Gastrocnemius medialis (tissue), 4 donors: ENCODE measurements at regions not wholly inside any gene's neighbourhood (a gene's known extent, or its start where the extent isn't known, plus 50 kb on each side); places are given as distances from the start of the nearest gene placed in this dataset.

Source experiments
- ATAC-seq, 2 donors: fragments of 150-250 bp; one replicate each; pipeline ENCODE4 v1.9.1; 2016
- DNase-seq, 2 donors: peaks; one replicate each; pipeline ENCODE4 v3.0.0-alpha.2; 2019
- H3K27ac ChIP-seq, 4 donors: fragments of 200-600 bp; sonication (generic); 1 replicate in 1 of 4; 2 replicates in 3 of 4; pipeline ENCODE4 v1.5.1; 2016 to 2018; ENCODE audit warnings: mild to moderate bottlenecking in 2 of 4, moderate library complexity in 1 of 4
- H3K27me3 ChIP-seq, 3 donors: fragments of 200-600 bp; sonication (generic) in 2 of 3; 1 replicate in 1 of 3; 2 replicates in 2 of 3; pipeline versions ENCODE4 v1.5.1 to v1.6.0; 2016 to 2019; ENCODE audit warnings: mild to moderate bottlenecking in 1 of 3, moderate library complexity in 1 of 3
- H3K36me3 ChIP-seq, 2 donors: fragments of 200-600 bp; sonication (generic) in 1 of 2; one replicate each; pipeline ENCODE4 v1.5.1; 2017 to 2018
- H3K4me1 ChIP-seq, 2 donors: fragments of 200-600 bp; sonication (generic) in 1 of 2; one replicate each; pipeline ENCODE4 v1.5.1; 2016 to 2017; ENCODE audit warnings: mild to moderate bottlenecking in 2 of 2
- H3K4me3 ChIP-seq, 4 donors: fragments of 200-600 bp; sonication (generic) in 3 of 4; 1 replicate in 1 of 4; 2 replicates in 3 of 4; pipeline ENCODE4 v1.5.1; 2016 to 2019; ENCODE audit warnings: mild to moderate bottlenecking in 2 of 4
- H3K9me3 ChIP-seq, 3 donors: fragments of 200-600 bp; sonication (generic) in 2 of 3; 1 replicate in 1 of 3; 2 replicates in 2 of 3; pipeline ENCODE4 v1.5.1; 2016 to 2019
- POLR2A ChIP-seq, 2 donors: fragments of 450-650 bp; IDR thresholded peaks; one replicate each; pipeline ENCODE4 v1.6.1; 2017; ENCODE audit warnings: antibody characterized with exemption in 2 of 2, mild to moderate bottlenecking in 2 of 2, moderate library complexity in 2 of 2
- in situ Hi-C, 4 donors: fragments of 200-750 bp; cut with MboI; loops; one replicate each; pipeline versions ENCODE4 v1.15.0 to v1.8.0; 2017; ENCODE audit warnings: low sequenced_read_pairs in 4 of 4
- intact Hi-C: fragments of 100-400 bp; cut with DNase I; formaldehyde crosslinking; loops from one replicate; pipeline ENCODE4 v1.15.1; 2023; ENCODE audit warnings: low total_unique reads
- TF ChIP-seq, protein P1 (sequence below), 5 experiments: fragments of 450-650 bp in 3 of 5; fragments of 200-600 bp in 2 of 5; sonication (generic) in 2 of 5; IDR thresholded peaks in 4 of 5; conservative IDR thresholded peaks in 1 of 5; 1 replicate in 4 of 5; 2 replicates in 1 of 5; pipeline ENCODE4 v1.5.1; 2016 to 2019; ENCODE audit warnings: antibody characterized with exemption in 5 of 5, mild to moderate bottlenecking in 3 of 5, moderate library complexity in 3 of 5

DNA sequence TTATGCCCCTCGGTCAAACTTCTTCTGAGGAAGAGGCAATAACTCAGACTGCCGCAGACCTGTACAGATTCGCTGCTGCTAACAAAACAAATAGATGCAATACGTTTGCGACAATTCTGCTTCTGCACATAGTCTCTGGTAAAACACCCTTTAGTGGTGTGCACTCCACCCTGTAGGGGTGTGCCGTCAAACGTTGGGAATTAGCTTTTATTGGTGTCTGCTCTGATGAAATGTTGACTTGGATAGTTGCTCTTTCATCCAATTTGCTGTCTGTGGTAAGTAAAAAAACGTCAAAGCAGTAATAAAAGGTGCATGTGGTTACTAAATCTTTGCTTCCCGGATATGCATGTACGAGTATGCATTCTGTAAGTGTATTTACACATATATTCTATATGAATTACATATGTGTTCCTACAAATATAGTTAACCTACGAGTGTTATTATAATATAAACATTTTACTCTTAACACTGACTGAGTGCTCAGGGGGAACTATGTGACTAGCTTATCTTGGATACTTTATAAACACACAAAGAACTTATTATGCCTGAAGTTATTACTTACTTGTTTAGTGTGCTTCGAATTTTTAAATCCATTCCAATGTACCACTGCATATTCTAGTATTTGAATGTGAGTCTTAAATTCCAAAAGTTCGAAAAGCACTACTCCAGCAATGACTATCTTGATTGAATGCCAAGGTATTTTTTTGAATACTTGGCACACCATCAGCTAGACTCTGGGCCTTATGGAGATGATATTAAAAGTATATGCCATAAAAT is 610.2 kb downstream of the ZEB2 start:
- no peak for ATAC-seq

DNA sequence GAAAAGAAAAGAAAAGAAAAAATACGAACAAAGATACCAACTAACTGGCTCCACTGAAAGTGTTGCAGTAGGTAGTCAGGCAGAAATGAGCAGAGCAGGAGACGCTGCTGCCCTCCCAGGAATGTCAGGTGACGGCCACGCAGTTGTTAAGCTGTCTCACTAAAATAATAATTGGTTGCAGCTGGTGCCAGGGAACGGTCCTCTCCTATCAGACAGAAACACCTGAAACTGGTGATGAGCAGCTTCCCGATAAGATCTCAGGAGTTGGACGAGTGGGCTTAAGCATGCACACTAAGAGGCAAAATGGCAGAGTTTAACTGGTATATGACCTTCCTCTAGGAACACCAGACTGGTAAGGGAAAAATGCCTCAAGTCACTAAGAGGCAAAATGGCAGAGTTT is 611.1 kb downstream of the ZEB2 start:
- H3K9me3 ChIP-seq: no peaks in the 10 kb centered on the region
- no peaks in the 10 kb centered on the region for H3K4me1 ChIP-seq
- DNase-seq (no peak), ATAC-seq (no peak)
- H3K4me3 ChIP-seq: no peak overlapping the region
- TF ChIP-seq, protein P1, sequence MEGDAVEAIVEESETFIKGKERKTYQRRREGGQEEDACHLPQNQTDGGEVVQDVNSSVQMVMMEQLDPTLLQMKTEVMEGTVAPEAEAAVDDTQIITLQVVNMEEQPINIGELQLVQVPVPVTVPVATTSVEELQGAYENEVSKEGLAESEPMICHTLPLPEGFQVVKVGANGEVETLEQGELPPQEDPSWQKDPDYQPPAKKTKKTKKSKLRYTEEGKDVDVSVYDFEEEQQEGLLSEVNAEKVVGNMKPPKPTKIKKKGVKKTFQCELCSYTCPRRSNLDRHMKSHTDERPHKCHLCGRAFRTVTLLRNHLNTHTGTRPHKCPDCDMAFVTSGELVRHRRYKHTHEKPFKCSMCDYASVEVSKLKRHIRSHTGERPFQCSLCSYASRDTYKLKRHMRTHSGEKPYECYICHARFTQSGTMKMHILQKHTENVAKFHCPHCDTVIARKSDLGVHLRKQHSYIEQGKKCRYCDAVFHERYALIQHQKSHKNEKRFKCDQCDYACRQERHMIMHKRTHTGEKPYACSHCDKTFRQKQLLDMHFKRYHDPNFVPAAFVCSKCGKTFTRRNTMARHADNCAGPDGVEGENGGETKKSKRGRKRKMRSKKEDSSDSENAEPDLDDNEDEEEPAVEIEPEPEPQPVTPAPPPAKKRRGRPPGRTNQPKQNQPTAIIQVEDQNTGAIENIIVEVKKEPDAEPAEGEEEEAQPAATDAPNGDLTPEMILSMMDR (IDR thresholded peaks at IDR 0.05 in 4 of 5, conservative IDR thresholded peaks at IDR 0.05 in 1 of 5): no peak
- TF ChIP-seq POLR2A (IDR thresholded peaks at IDR 0.05): no peak
- in situ Hi-C loops: no loop called here
- H3K27ac ChIP-seq: no peak overlapping the region
- no peaks in the 10 kb centered on the region for H3K36me3 ChIP-seq
- H3K27me3 ChIP-seq: no peaks in the 10 kb centered on the region
- intact Hi-C loops: no loop called here

More for the DNA sequence above, 610.2 kb downstream of the ZEB2 start:
- Histone ChIP-seq H3K9me3 (no peaks in the 10 kb centered on the region), H3K27ac (no peak overlapping the region), H3K4me1 (no peaks in the 10 kb centered on the region), H3K27me3 (no peaks in the 10 kb centered on the region), H3K4me3 (no peak overlapping the region), H3K36me3 (no peaks in the 10 kb centered on the region)
- in situ Hi-C loops (no loop called here), intact Hi-C loops (no loop called here)
- no peak for DNase-seq
- TF ChIP-seq POLR2A (IDR thresholded peaks at IDR 0.05): no peak
- TF ChIP-seq, protein P1 (IDR thresholded peaks at IDR 0.05 in 4 of 5, conservative IDR thresholded peaks at IDR 0.05 in 1 of 5): no peak

GRCh38 chr2:143907801-143908200 is 612.1 kb downstream of the ZEB2 start:
- TF ChIP-seq, protein P1 (IDR thresholded peaks at IDR 0.05 in 4 of 5, conservative IDR thresholded peaks at IDR 0.05 in 1 of 5): no peak
- no peak for TF ChIP-seq POLR2A (IDR thresholded peaks at IDR 0.05)

GRCh38 chr2:143906850-143907249 is 613.1 kb downstream of the ZEB2 start:
- intact Hi-C loops: no loop called here
- ATAC-seq: no peak

More at GRCh38 chr2:143907801-143908200, 612.1 kb downstream of the ZEB2 start:
- intact Hi-C loops: no loop called here
- no peaks in the 10 kb centered on the region for H3K27me3 ChIP-seq
- in situ Hi-C loops: no loop called here
- DNase-seq: no peak
- H3K36me3 ChIP-seq: no peaks in the 10 kb centered on the region
- no peak overlapping the region for H3K4me3 ChIP-seq
- ATAC-seq: no peak
- H3K9me3 ChIP-seq: no peaks in the 10 kb centered on the region
- peaks cover 0 to 4% of the 10 kb centered on the region in 2 donors for H3K4me1 ChIP-seq
- no peak overlapping the region for H3K27ac ChIP-seq

More at GRCh38 chr2:143906850-143907249, 613.1 kb downstream of the ZEB2 start:
- in situ Hi-C loops: no loop called here
- Histone ChIP-seq H3K4me1 (peaks cover 0 to 4% of the 10 kb centered on the region in 2 donors), H3K4me3 (no peak overlapping the region), H3K36me3 (no peaks in the 10 kb centered on the region), H3K27ac (no peak overlapping the region), H3K9me3 (no peaks in the 10 kb centered on the region), H3K27me3 (no peaks in the 10 kb centered on the region)
- no peak for DNase-seq
- TF ChIP-seq POLR2A (IDR thresholded peaks at IDR 0.05): no peak
- TF ChIP-seq, protein P1 (IDR thresholded peaks at IDR 0.05 in 4 of 5, conservative IDR thresholded peaks at IDR 0.05 in 1 of 5): no peak
